Endothelial cell of umbilical vein (primary cell): ENCODE measurements at regions not wholly inside any gene's neighbourhood (a gene's known extent, or its start where the extent isn't known, plus 50 kb on each side); places are given as distances from the start of the nearest gene placed in this dataset.

Source experiments
- BruUV-seq: library from RNA; stranded (reverse); fragments of 400-500 nt; replicated peaks from 2 replicates; lab custom pipeline; 2021; lab: Mats Ljungman, UMichigan
- CTCF ChIA-PET: fragments of 300-600, 350-600 bp; sonication (Branson Sonifier 250); formaldehyde crosslinking; loops from one replicate; lab custom pipeline; 2021; ENCODE audit warnings: antibody characterized with exemption, inconsistent platforms; lab: Charles Lee
- POLR2A ChIA-PET: fragments of 300-600, 350-600 bp; sonication (Branson Sonifier 250); formaldehyde crosslinking; loops from one replicate; lab custom pipeline; 2021; ENCODE audit warnings: antibody characterized with exemption, inconsistent platforms; lab: Charles Lee
- DNase-seq: peaks from one replicate; pipeline ENCODE4 v3.0.0-alpha.2; 2011; ENCODE audit warnings: low read depth, low spot score
- FAIRE-seq: peaks from 2 replicates; lab custom pipeline; 2011; peaks lifted over from hg19 to GRCh38; lab: Jason Lieb, UNC
- H2AFZ ChIP-seq: 2 replicates; pipeline ENCODE4 v1.6.0; 2012; ENCODE audit warnings: low read depth, low read length, control low read depth, inconsistent platforms
- H3K27ac ChIP-seq: 2 replicates; pipeline ENCODE4 v1.5.1; 2011; ENCODE audit warnings: low read depth, mild to moderate bottlenecking, control low read depth, low read length, moderate library complexity; ENCODE audit not compliant: insufficient read depth
- H3K27me3 ChIP-seq, 2 experiments: 2 replicates each; pipeline versions ENCODE4 v1.6.0 to v1.6.1; 2011; ENCODE audit warnings: low read length in 2 of 2, mixed read lengths in 1 of 2; ENCODE audit not compliant: control insufficient read depth in 2 of 2, insufficient read depth in 2 of 2
- H3K36me3 ChIP-seq, 2 experiments: 2 replicates in 1 of 2; 3 replicates in 1 of 2; pipeline ENCODE4 v1.5.1; 2011; ENCODE audit warnings: low read length in 2 of 2, mild to moderate bottlenecking in 1 of 2, moderate library complexity in 1 of 2; ENCODE audit not compliant: control insufficient read depth in 2 of 2, insufficient read depth in 2 of 2; ENCODE audit errors: extremely low read depth in 1 of 2
- H3K4me1 ChIP-seq: 3 replicates; pipeline ENCODE4 v1.5.1; 2011; ENCODE audit warnings: mild to moderate bottlenecking, low read length; ENCODE audit not compliant: control insufficient read depth, insufficient read depth; ENCODE audit errors: extremely low read depth
- H3K4me2 ChIP-seq: 2 replicates; pipeline ENCODE4 v1.6.1; 2011; ENCODE audit warnings: low read length, control low read depth, mixed read lengths; ENCODE audit not compliant: insufficient read depth
- H3K4me3 ChIP-seq, 3 experiments: fragments of 200-600 bp in 1 of 3; sonication (generic), shearing (Covaris generic) in 1 of 3; replicated peaks in 1 of 3; 2 replicates each; pipeline ENCODE4 v1.5.1; 2011 to 2016; ENCODE audit warnings: control low read depth in 3 of 3, low read length in 3 of 3, mild to moderate bottlenecking in 2 of 3, inconsistent platforms in 1 of 3, low read depth in 1 of 3, moderate library complexity in 1 of 3; ENCODE audit not compliant: insufficient read depth in 1 of 3
- H3K79me2 ChIP-seq: 2 replicates; pipeline ENCODE4 v1.6.0; 2012; ENCODE audit warnings: low read length, inconsistent platforms; ENCODE audit not compliant: control insufficient read depth, insufficient read depth
- H3K9ac ChIP-seq: replicated peaks from 2 replicates; pipeline ENCODE3; 2011; ENCODE audit warnings: low read length, control low read depth; ENCODE audit not compliant: insufficient read depth; ENCODE audit errors: extremely low read depth
- H3K9me1 ChIP-seq: replicated peaks from 3 replicates; pipeline ENCODE4 v1.6.0; 2011; ENCODE audit warnings: mild to moderate bottlenecking, low read length; ENCODE audit not compliant: control insufficient read depth, insufficient read depth; ENCODE audit errors: extremely low read depth
- H3K9me3 ChIP-seq: replicated peaks from 2 replicates; pipeline ENCODE4 v1.5.1; 2012; ENCODE audit warnings: low read length, inconsistent platforms; ENCODE audit not compliant: control insufficient read depth, insufficient read depth
- H4K20me1 ChIP-seq: replicated peaks from 2 replicates; pipeline ENCODE3; 2011; ENCODE audit warnings: mild to moderate bottlenecking, low read length; ENCODE audit not compliant: control insufficient read depth, insufficient read depth; ENCODE audit errors: extremely low read depth
- CTCF ChIP-seq, 2 donors: IDR thresholded peaks; 1 replicate in 1 of 2; 2 replicates in 1 of 2; pipeline ENCODE4 v1.5.1; 2011; ENCODE audit warnings: low read length in 2 of 2, mild to moderate bottlenecking in 2 of 2, moderate library complexity in 2 of 2, control low read depth in 1 of 2, inconsistent platforms in 1 of 2, low read depth in 1 of 2; ENCODE audit not compliant: insufficient read depth in 1 of 2; ENCODE audit errors: extremely low read depth in 1 of 2
- GATA2 ChIP-seq: IDR thresholded peaks from 2 replicates; pipeline ENCODE4 v1.7.0; 2011; ENCODE audit warnings: low read depth, mild to moderate bottlenecking, moderate library complexity, mixed read lengths, low read length; ENCODE audit not compliant: insufficient read length, insufficient read depth
- JUN ChIP-seq: IDR thresholded peaks from 2 replicates; pipeline ENCODE4 v1.6.1; 2011; ENCODE audit warnings: borderline replicate concordance, low read depth; ENCODE audit not compliant: insufficient read length, insufficient read depth
- MYC ChIP-seq: IDR thresholded peaks from one replicate; pipeline ENCODE4 v1.6.1; 2011; ENCODE audit warnings: mild to moderate bottlenecking, low read depth, low read length
- POLR2A ChIP-seq: IDR thresholded peaks from 2 replicates; pipeline ENCODE4 v1.6.1; 2012; ENCODE audit warnings: low read depth, mild to moderate bottlenecking, control low read depth, low read length
- POLR2AphosphoS5 ChIP-seq: IDR thresholded peaks from 2 replicates; pipeline ENCODE4 v1.6.1; 2012; ENCODE audit warnings: low read depth, mild to moderate bottlenecking, control low read depth, low read length, moderate library complexity; ENCODE audit not compliant: insufficient read depth
- dilution Hi-C: fragments of 300-500 bp; cut with MboI; formaldehyde crosslinking; loops from one replicate; pipeline ENCODE4 v1.15.0; 2019; ENCODE audit warnings: low sequenced_read_pairs; ENCODE audit not compliant: extremely low pct_ligation_motif_present
- intact Hi-C: fragments of 100-400 bp; cut with micrococcal nuclease; formaldehyde crosslinking; loops from one replicate; pipeline ENCODE4 v1.10.0; 2022

GRCh38 chr9:26394025-26394424 lies 498.6 kb downstream of the CAAP1 start:
- H3K36me3 ChIP-seq, result no peaks in the 10 kb centered on the region
- dilution Hi-C loops (no loop called here), intact Hi-C loops (no loop called here)
- BruUV-seq, result no TSS peak
- no peaks in the 10 kb centered on the region for H3K27me3 ChIP-seq
- H2AFZ ChIP-seq, result no peak overlapping the region
- no peak overlapping the region for H3K27ac ChIP-seq
- FAIRE-seq (no peak), DNase-seq (no peak)
- CTCF ChIA-PET, result no interaction called here
- no peak overlapping the region for H3K4me2 ChIP-seq
- H3K4me3 ChIP-seq, result no peak overlapping the region
- no peaks in the 10 kb centered on the region for H3K4me1 ChIP-seq
- POLR2A ChIA-PET, result no interaction called here
- H3K79me2 ChIP-seq, result no peaks in the 10 kb centered on the region
- H4K20me1 ChIP-seq, result no peaks in the 10 kb centered on the region
- no peak overlapping the region for H3K9ac ChIP-seq
- H3K9me3 ChIP-seq, result no peaks in the 10 kb centered on the region
- TF ChIP-seq MYC (no peak), GATA2 (no peak), POLR2A (no peak), POLR2AphosphoS5 (no peak), CTCF (IDR thresholded peaks at IDR 0.05; ENCODE audit: extremely low read depth in 1 of 2, insufficient read depth in 1 of 2, low read depth in 1 of 2, low read length in 2 of 2) (no peak)
- H3K9me1 ChIP-seq, result no peaks in the 10 kb centered on the region

- DNase-seq (no peak), FAIRE-seq (no peak)
- BruUV-seq, result no TSS peak
- Histone ChIP-seq H3K4me3 (no peak overlapping the region), H3K36me3 (no peaks in the 10 kb centered on the region), H3K9me1 (no peaks in the 10 kb centered on the region), H3K79me2 (no peaks in the 10 kb centered on the region), H4K20me1 (no peaks in the 10 kb centered on the region), H3K27me3 (no peaks in the 10 kb centered on the region), H3K4me1 (no peaks in the 10 kb centered on the region), H3K27ac (no peak overlapping the region), H3K9me3 (no peaks in the 10 kb centered on the region), H3K9ac (no peak overlapping the region), H3K4me2 (no peak overlapping the region), H2AFZ (no peak overlapping the region)
- intact Hi-C loops, result no loop called here
- ChIA-PET POLR2A (no interaction called here), CTCF (no interaction called here)
- dilution Hi-C loops, result no loop called here
- no peak for TF ChIP-seq JUN
- no peak for TF ChIP-seq CTCF (IDR thresholded peaks at IDR 0.05; ENCODE audit: extremely low read depth in 1 of 2, insufficient read depth in 1 of 2, low read depth in 1 of 2, low read length in 2 of 2)
Measured at GRCh38 chr9:26392639-26393038, 500.0 kb downstream of the CAAP1 start.
